Smooth muscle cell (in vitro differentiated cells): ENCODE measurements at regions not wholly inside any gene's neighbourhood (a gene's known extent, or its start where the extent isn't known, plus 50 kb on each side); places are given as distances from the start of the nearest gene placed in this dataset.

Experiments used
- DNase-seq: peaks from one replicate; lab custom pipeline; 2025; ENCODE audit not compliant: unreplicated experiment; lab: John Stamatoyannopoulos, UW
- H2AFZ ChIP-seq: fragments of 200-600 bp; sonication (generic); 2 replicates; pipeline ENCODE4 v1.6.0; 2016; ENCODE audit warnings: antibody characterized with exemption, low read depth, mild to moderate bottlenecking
- H3F3A ChIP-seq: fragments of 200-600 bp; sonication (generic); 2 replicates; pipeline ENCODE4 v1.6.0; 2017; ENCODE audit warnings: antibody characterized with exemption, low read depth
- H3K27ac ChIP-seq: fragments of 200-600 bp; sonication (generic); 2 replicates; pipeline ENCODE4 v1.5.1; 2016; ENCODE audit warnings: low read depth, mild to moderate bottlenecking
- H3K27me3 ChIP-seq: fragments of 200-600 bp; sonication (generic); 2 replicates; pipeline ENCODE4 v1.6.1; 2016; ENCODE audit warnings: low read depth, mild to moderate bottlenecking
- H3K36me3 ChIP-seq: fragments of 200-600 bp; sonication (generic); 2 replicates; pipeline ENCODE4 v1.5.1; 2016; ENCODE audit warnings: low read depth
- H3K4me1 ChIP-seq: fragments of 200-600 bp; sonication (generic); 2 replicates; pipeline ENCODE4 v1.5.1; 2016; ENCODE audit warnings: low read depth
- H3K4me2 ChIP-seq: fragments of 200-600 bp; sonication (generic); 2 replicates; pipeline ENCODE4 v1.6.0; 2016; ENCODE audit warnings: mild to moderate bottlenecking
- H3K4me3 ChIP-seq: fragments of 200-600 bp; sonication (generic); 2 replicates; pipeline ENCODE4 v1.5.1; 2016; ENCODE audit warnings: mild to moderate bottlenecking
- H3K79me2 ChIP-seq: fragments of 200-600 bp; sonication (generic); 2 replicates; pipeline ENCODE4 v1.6.0; 2016; ENCODE audit warnings: low read depth, mild to moderate bottlenecking
- H3K9ac ChIP-seq: fragments of 200-600 bp; sonication (generic); 2 replicates; pipeline ENCODE4 v1.6.0; 2016; ENCODE audit warnings: low read depth
- H3K9me3 ChIP-seq: fragments of 200-600 bp; sonication (generic); replicated peaks from 2 replicates; pipeline ENCODE4 v1.5.1; 2016; ENCODE audit warnings: low read depth
- H4K20me1 ChIP-seq: fragments of 200-600 bp; sonication (generic); 2 replicates; pipeline ENCODE4 v1.6.0; 2016; ENCODE audit warnings: low read depth
- CTCF ChIP-seq: fragments of 200-600 bp; sonication (generic); IDR thresholded peaks from 2 replicates; pipeline ENCODE4 v1.5.1; 2017; ENCODE audit warnings: borderline replicate concordance, mild to moderate bottlenecking, antibody characterized with exemption; ENCODE audit not compliant: insufficient read depth, poor library complexity, severe bottlenecking
- WGBS: methylation state at CpG from one replicate; pipeline ENCODE4 v1.1.7; 2016; ENCODE audit warnings: low lambda C conversion rate; 5-methylcytosine and 5-hydroxymethylcytosine counted together

DNA sequence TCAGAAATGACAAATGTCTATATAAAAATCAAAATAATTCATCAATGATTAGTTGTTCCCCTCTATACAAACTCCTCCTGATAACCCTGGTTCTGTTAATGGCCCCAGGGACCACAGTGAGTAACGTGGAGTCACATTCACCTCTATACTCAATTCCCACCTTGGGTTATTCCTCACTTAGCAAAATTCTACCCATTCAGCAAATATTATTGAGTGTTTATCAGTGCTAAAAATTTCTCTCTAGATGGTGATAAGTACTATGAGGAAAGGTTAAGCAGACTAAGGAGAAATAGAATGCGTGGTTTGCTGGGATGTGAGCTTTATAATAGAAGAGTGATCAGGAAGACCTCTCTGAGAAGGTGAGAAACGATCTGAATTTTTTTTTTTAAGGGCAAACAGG is 1124.5 kb downstream of the BCL11A start:
- no peaks in the 10 kb centered on the region for H3K36me3 ChIP-seq
- no peak overlapping the region for H3K4me2 ChIP-seq
- H3K4me1 ChIP-seq = no peaks in the 10 kb centered on the region
- no peak for DNase-seq
- no peak overlapping the region for H3K9ac ChIP-seq
- H3K27ac ChIP-seq = no peak overlapping the region
- H3K27me3 ChIP-seq = no peaks in the 10 kb centered on the region
- H3K4me3 ChIP-seq = no peak overlapping the region
- H2AFZ ChIP-seq = no peak overlapping the region
- no peaks in the 10 kb centered on the region for H3K79me2 ChIP-seq
- no peaks in the 10 kb centered on the region for H4K20me1 ChIP-seq
- peaks cover 3% of the 10 kb centered on the region for H3K9me3 ChIP-seq
- H3F3A ChIP-seq = no peaks in the 10 kb centered on the region
- 91% methylated on average over 3 of the region's 3 CpGs for WGBS
- no peak for TF ChIP-seq CTCF

DNA sequence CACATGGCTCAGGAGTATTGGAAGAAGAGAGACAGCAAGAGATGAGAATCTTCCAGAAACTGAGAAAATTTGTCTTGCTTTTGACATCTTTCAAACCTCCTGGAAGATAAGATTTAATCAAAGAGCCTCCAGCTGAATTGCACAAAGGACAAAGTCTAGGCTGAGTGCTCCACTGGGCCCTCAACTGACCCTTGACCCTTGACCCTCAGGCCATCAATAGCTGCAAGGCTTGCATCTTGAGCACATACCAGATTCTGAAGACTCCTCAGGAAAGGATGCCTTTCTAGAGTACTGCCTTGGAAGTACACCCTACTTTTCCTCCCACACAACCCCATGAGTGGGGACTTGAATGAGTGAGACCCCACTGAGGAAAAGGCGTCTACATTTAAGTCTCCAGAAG is 1125.5 kb downstream of the BCL11A start:
- Histone ChIP-seq H3K27me3 (no peaks in the 10 kb centered on the region), H3K4me2 (no peak overlapping the region), H3K27ac (no peak overlapping the region), H4K20me1 (no peaks in the 10 kb centered on the region), H3F3A (no peaks in the 10 kb centered on the region), H3K4me3 (no peak overlapping the region), H2AFZ (no peak overlapping the region), H3K9ac (no peak overlapping the region), H3K9me3 (peaks cover 3% of the 10 kb centered on the region), H3K36me3 (no peaks in the 10 kb centered on the region), H3K79me2 (no peaks in the 10 kb centered on the region), H3K4me1 (no peaks in the 10 kb centered on the region)
- TF ChIP-seq CTCF = no peak
- DNase-seq = no peak
- 94% methylated on average over 1 of the region's 1 CpG for WGBS

DNA sequence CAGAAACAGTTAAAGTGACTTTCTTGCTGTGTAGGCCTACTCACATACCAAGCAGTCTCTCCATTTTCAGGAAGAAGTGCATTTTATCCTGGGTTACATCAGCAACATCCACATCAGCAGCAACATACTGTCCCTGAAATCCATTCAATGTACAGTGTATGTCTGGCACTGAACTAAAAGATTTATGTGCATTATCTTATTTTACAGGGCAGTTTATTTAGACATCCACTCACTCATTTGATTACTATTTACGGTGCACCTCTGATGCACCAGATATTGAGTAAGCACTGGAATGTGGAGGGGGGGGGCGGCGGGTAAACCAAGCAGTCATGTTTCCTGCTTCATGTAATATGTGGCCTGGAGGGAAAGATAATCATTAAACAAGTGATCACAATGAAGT is 1128.2 kb downstream of the BCL11A start:
- Histone ChIP-seq H3K27me3 (peaks cover 7% of the 10 kb centered on the region), H3K4me3 (no peak overlapping the region), H3K27ac (no peak overlapping the region), H3K9ac (no peak overlapping the region), H3K79me2 (no peaks in the 10 kb centered on the region), H3F3A (no peaks in the 10 kb centered on the region), H3K4me2 (no peak overlapping the region), H3K9me3 (peaks cover 1% of the 10 kb centered on the region), H3K4me1 (no peaks in the 10 kb centered on the region), H3K36me3 (no peaks in the 10 kb centered on the region), H2AFZ (no peak overlapping the region), H4K20me1 (no peaks in the 10 kb centered on the region)
- DNase-seq = no peak
- 54% methylated on average over 3 of the region's 3 CpGs for WGBS
- TF ChIP-seq CTCF = no peak

- H2AFZ ChIP-seq = no peak overlapping the region
- 87% methylated on average over 11 of the region's 11 CpGs for WGBS
- H3K79me2 ChIP-seq = no peaks in the 10 kb centered on the region
- no peaks in the 10 kb centered on the region for H4K20me1 ChIP-seq
- H3K4me2 ChIP-seq = no peak overlapping the region
- no peak for TF ChIP-seq CTCF
- no peaks in the 10 kb centered on the region for H3K36me3 ChIP-seq
- no peaks in the 10 kb centered on the region for H3F3A ChIP-seq
- no peaks in the 10 kb centered on the region for H3K4me1 ChIP-seq
- no peaks in the 10 kb centered on the region for H3K9me3 ChIP-seq
- no peaks in the 10 kb centered on the region for H3K27me3 ChIP-seq
- H3K4me3 ChIP-seq = no peak overlapping the region
- H3K9ac ChIP-seq = no peak overlapping the region
- H3K27ac ChIP-seq = no peak overlapping the region
- DNase-seq = no peak
Measured at GRCh38 chr2:59413751-59414570, 1139.5 kb downstream of the BCL11A start.
